ENCODE measurements at regions not wholly inside any gene's neighbourhood (a gene's known extent, or its start where the extent isn't known, plus 50 kb on each side); places are given as distances from the start of the nearest gene placed in this dataset.
A peak's percentile ranks its signal among the peaks of the same experiment; 100 is the strongest.

GRCh38 chr21:31566611-31567010 lies 92.9 kb upstream of the SOD1 start:
- H2BK5ac ChIP-seq (ENCODE audit: insufficient read length, low read length), result no peak overlapping the region
- no peak overlapping the region for H2BK12ac ChIP-seq (ENCODE audit: insufficient read length, low read depth, low read length)
- no peak overlapping the region for H2BK15ac ChIP-seq (ENCODE audit: low read depth, low read length)
- no peak overlapping the region for H3K18ac ChIP-seq (ENCODE audit: insufficient read length, low read depth, low read length)
- Mint-ChIP-seq H3K4me3 (no peak overlapping the region), H3K27ac (peak overlapping the region; percentile 68 to 89 (median 73); a peak in 5 of 7 replicates), H3K36me3 (ENCODE audit: insufficient read depth in 1 of 3, low read depth in 3 of 3) (no peaks in the 10 kb centered on the region), H3K9me3 (no peaks in the 10 kb centered on the region; a peak in 1 of 5 replicates), H3K4me1 (peaks cover 29 to 40% of the 10 kb centered on the region in 2 experiments), H3K27me3 (ENCODE audit: low read depth) (no peaks in the 10 kb centered on the region)
- no peak overlapping the region for H2BK120ac ChIP-seq (ENCODE audit: low read depth, low read length, poor library complexity, severe bottlenecking)
- no peak overlapping the region for H4K5ac ChIP-seq (ENCODE audit: insufficient read length, low read depth, low read length)
- no peaks in the 10 kb centered on the region for H3K23me2 ChIP-seq (ENCODE audit: insufficient read length, low read depth, low read length, poor library complexity, severe bottlenecking)
- no peak overlapping the region for H3K9ac ChIP-seq (ENCODE audit: extremely low read depth, insufficient read length, low read length)
- no peak overlapping the region for H3K14ac ChIP-seq (ENCODE audit: insufficient read depth, low read length)
- no peak for TF ChIP-seq CTCF (conservative IDR thresholded peaks at IDR 0.05)
- no peak overlapping the region for H3K4me2 ChIP-seq (ENCODE audit: insufficient read depth, insufficient read length, low read length)
- DNase-seq, result no peak
- no peak overlapping the region for H3K23ac ChIP-seq (ENCODE audit: insufficient read length, low read depth, low read length)
- no peak overlapping the region for H2BK20ac ChIP-seq (ENCODE audit: low read depth, low read length, poor library complexity, severe bottlenecking)
- no peaks in the 10 kb centered on the region for H3K79me2 ChIP-seq (ENCODE audit: insufficient read depth, low read length)
- H4K20me1 ChIP-seq (ENCODE audit: control insufficient read depth, insufficient read depth, insufficient read length), result no peaks in the 10 kb centered on the region
- H3K9me3 ChIP-seq (ENCODE audit: control insufficient read depth, low read depth, low read length), result no peaks in the 10 kb centered on the region
- H3K56ac ChIP-seq (ENCODE audit: insufficient read length, low read depth, low read length), result no peak overlapping the region
- no peaks in the 10 kb centered on the region for H3K79me1 ChIP-seq (ENCODE audit: insufficient read depth, low read depth, low read length, poor library complexity, severe bottlenecking)
- no peak overlapping the region for H3K4ac ChIP-seq (ENCODE audit: low read depth, low read length)
- no peak overlapping the region for H2AK5ac ChIP-seq (ENCODE audit: insufficient read length, low read length)
- no peak overlapping the region for H3T11ph ChIP-seq (ENCODE audit: low read length)
- H4K91ac ChIP-seq (ENCODE audit: insufficient read length, low read depth, low read length), result no peak overlapping the region
- H3K27ac ChIP-seq (ENCODE audit: insufficient read length, low read depth, low read length), result no peak overlapping the region
- H4K8ac ChIP-seq (replicated peaks; ENCODE audit: insufficient read length, low read depth, low read length), result no peak overlapping the region
- H3K4me1 ChIP-seq (ENCODE audit: insufficient read depth, low read length), result no peaks in the 10 kb centered on the region; the same call in 1 of the 2 replicates
- no CpG with 5 or more reads among the region's 7 CpGs for WGBS (ENCODE audit: extremely low coverage, insufficient read length, low lambda C conversion rate)
- H2AFZ ChIP-seq (ENCODE audit: low read length), result no peak overlapping the region
- no peaks in the 10 kb centered on the region for H3K27me3 ChIP-seq (ENCODE audit: insufficient read depth, low read length)
